ENCODE measurements at regions not wholly inside any gene's neighbourhood (a gene's known extent, or its start where the extent isn't known, plus 50 kb on each side); places are given as distances from the start of the nearest gene placed in this dataset.

DNA sequence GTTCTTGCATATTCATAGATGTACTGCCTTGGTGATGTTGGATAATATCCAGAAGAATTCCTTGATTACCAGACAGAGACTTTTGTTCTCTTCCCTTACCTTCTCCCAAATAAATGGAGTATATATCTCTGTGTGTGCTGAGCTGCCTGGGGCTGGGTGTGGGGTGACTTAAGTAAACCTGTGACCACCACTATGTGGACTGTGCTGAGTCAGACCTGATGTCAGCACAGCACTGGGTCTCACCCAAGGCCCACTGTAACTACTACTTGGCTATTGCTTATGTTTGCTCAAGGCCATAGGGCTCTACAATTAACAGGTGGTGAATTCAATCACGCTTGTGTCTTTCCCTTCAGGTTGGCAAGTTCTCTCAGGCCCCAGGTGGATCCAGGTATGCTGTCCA is 145.7 kb upstream of the MDGA2 start:
- TF ChIP-seq, protein P1, sequence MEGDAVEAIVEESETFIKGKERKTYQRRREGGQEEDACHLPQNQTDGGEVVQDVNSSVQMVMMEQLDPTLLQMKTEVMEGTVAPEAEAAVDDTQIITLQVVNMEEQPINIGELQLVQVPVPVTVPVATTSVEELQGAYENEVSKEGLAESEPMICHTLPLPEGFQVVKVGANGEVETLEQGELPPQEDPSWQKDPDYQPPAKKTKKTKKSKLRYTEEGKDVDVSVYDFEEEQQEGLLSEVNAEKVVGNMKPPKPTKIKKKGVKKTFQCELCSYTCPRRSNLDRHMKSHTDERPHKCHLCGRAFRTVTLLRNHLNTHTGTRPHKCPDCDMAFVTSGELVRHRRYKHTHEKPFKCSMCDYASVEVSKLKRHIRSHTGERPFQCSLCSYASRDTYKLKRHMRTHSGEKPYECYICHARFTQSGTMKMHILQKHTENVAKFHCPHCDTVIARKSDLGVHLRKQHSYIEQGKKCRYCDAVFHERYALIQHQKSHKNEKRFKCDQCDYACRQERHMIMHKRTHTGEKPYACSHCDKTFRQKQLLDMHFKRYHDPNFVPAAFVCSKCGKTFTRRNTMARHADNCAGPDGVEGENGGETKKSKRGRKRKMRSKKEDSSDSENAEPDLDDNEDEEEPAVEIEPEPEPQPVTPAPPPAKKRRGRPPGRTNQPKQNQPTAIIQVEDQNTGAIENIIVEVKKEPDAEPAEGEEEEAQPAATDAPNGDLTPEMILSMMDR (conservative IDR thresholded peaks at IDR 0.05) = no peak
- no peak for TF ChIP-seq EZH2 (IDR thresholded peaks at IDR 0.05; ENCODE audit: low read depth)

All from PC-9 (cell line).